ENCODE measurements at regions not wholly inside any gene's neighbourhood (a gene's known extent, or its start where the extent isn't known, plus 50 kb on each side); places are given as distances from the start of the nearest gene placed in this dataset.

DNA sequence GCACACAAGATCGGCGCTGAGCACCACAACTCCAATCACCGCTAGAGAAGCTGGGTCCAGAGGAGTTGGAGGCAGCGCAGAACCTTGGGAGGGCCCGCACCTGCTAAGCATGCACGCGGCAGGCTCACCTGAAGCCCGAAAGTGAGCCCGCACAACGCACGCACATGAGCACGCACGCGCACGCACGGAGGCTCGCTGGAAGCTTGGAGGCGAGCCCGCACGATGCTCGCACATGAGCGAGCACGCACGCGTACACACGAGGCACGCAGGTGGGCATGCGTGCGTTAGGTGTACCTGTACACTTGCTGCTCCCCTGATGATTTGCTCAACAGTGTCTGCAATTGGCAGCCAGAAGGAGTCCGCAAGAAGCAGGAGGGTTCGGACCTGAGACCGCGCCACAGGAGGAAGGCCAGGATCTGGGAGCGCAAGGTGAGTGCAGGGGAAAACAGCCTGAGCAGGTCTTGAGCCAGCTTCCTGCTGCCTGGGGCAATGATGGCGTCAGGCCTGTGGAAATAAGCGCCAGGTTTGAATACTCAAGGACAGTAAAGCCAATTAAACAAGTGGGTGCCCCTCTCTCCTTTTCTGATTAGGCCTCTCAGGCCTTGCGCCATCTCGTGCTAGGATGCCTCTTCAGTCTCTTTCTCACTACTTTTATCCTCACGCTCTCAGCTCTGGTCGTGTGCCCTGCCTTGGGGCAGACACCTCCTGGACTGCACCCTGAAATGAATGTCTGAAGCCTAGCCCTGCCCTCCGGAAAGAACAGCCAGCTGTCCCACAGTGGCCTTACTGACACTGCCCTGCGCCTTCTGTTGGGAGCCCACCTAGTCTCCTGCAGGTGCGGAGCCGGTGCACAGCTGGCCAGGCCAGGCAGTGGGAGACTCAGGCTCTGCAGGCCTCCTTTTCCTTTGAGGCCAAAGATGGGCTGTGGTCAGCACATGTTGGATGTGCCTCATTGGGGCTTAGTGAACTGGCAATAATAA, 340.4 kb downstream of the CDC5L start:
- Histone ChIP-seq H3K36me3 (ENCODE audit: insufficient read depth, low read length) (no peaks in the 10 kb centered on the region), H2AFZ (ENCODE audit: low read depth, low read length) (no peak overlapping the region), H3K4me2 (ENCODE audit: insufficient read depth, low read length) (no peak overlapping the region), H3K4me1 (ENCODE audit: insufficient read depth, low read length) (no peaks in the 10 kb centered on the region), H3K4me3 (ENCODE audit: low read depth in 1 of 2, low read length in 2 of 2) (no peak overlapping the region), H3K9me3 (ENCODE audit: insufficient read depth, low read length, severe bottlenecking) (no peaks in the 10 kb centered on the region), H3K27me3 (ENCODE audit: insufficient read depth, low read length, poor library complexity) (no peaks in the 10 kb centered on the region), H4K20me1 (ENCODE audit: insufficient read depth, low read length) (no peaks in the 10 kb centered on the region), H3K27ac (ENCODE audit: low read length) (no peak overlapping the region), H3K79me2 (ENCODE audit: insufficient read depth, low read length) (no peaks in the 10 kb centered on the region), H3K9ac (ENCODE audit: low read depth, low read length) (no peak overlapping the region)
- ATAC-seq (ENCODE audit: insufficient read depth, low read depth), result no peak
- TF ChIP-seq, protein P1, sequence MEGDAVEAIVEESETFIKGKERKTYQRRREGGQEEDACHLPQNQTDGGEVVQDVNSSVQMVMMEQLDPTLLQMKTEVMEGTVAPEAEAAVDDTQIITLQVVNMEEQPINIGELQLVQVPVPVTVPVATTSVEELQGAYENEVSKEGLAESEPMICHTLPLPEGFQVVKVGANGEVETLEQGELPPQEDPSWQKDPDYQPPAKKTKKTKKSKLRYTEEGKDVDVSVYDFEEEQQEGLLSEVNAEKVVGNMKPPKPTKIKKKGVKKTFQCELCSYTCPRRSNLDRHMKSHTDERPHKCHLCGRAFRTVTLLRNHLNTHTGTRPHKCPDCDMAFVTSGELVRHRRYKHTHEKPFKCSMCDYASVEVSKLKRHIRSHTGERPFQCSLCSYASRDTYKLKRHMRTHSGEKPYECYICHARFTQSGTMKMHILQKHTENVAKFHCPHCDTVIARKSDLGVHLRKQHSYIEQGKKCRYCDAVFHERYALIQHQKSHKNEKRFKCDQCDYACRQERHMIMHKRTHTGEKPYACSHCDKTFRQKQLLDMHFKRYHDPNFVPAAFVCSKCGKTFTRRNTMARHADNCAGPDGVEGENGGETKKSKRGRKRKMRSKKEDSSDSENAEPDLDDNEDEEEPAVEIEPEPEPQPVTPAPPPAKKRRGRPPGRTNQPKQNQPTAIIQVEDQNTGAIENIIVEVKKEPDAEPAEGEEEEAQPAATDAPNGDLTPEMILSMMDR (IDR thresholded peaks at IDR 0.05; ENCODE audit: borderline replicate concordance, extremely low read depth, low read length, poor library complexity, severe bottlenecking), result no peak
- TF ChIP-seq EZH2 (IDR thresholded peaks at IDR 0.05; ENCODE audit: borderline replicate concordance, low read depth, low read length, severe bottlenecking), result no peak
- no peak for DNase-seq

DNA sequence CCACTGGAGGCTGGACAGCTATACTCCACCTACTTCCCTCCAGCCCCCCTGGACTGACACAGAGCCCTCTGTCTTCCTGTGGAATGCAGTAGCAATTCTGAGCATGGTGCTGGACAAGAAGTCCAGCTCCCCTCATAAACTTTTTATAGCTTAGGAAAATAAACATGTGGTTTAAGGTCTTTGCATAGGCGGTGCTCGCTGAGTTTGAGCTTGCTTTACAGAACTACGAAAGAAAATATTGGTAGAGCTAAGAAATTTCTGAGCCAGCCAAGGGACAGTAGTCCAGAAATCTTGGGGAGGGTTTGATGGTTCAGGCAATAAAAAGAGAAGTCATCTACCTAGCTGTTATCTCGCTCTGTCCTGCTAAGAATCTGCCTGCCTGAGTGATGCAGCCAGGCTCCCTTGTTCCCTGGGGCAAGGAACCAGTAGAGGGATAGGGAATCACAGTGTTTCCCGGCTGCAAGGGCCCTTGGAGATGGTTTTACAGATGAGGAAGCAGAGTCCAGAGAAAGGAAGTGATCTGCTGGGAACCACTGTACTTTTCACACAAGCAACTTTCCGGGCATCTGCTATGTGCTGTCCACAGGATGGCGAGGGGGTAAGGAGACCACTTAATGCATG, 343.4 kb downstream of the CDC5L start:
- Histone ChIP-seq H2AFZ (ENCODE audit: low read depth, low read length) (no peak overlapping the region), H3K79me2 (ENCODE audit: insufficient read depth, low read length) (no peaks in the 10 kb centered on the region), H3K4me2 (ENCODE audit: insufficient read depth, low read length) (no peak overlapping the region), H3K36me3 (ENCODE audit: insufficient read depth, low read length) (no peaks in the 10 kb centered on the region), H3K9ac (ENCODE audit: low read depth, low read length) (no peak overlapping the region), H3K9me3 (ENCODE audit: insufficient read depth, low read length, severe bottlenecking) (no peaks in the 10 kb centered on the region), H3K27me3 (ENCODE audit: insufficient read depth, low read length, poor library complexity) (no peaks in the 10 kb centered on the region), H4K20me1 (ENCODE audit: insufficient read depth, low read length) (no peaks in the 10 kb centered on the region), H3K4me3 (ENCODE audit: low read depth in 1 of 2, low read length in 2 of 2) (no peak overlapping the region), H3K27ac (ENCODE audit: low read length) (no peak overlapping the region), H3K4me1 (ENCODE audit: insufficient read depth, low read length) (no peaks in the 10 kb centered on the region)
- no peak for DNase-seq
- TF ChIP-seq, protein P1 (IDR thresholded peaks at IDR 0.05; ENCODE audit: borderline replicate concordance, extremely low read depth, low read length, poor library complexity, severe bottlenecking), result no peak
- no peak for TF ChIP-seq EZH2 (IDR thresholded peaks at IDR 0.05; ENCODE audit: borderline replicate concordance, low read depth, low read length, severe bottlenecking)
- no peak for ATAC-seq (ENCODE audit: insufficient read depth, low read depth)

DNA sequence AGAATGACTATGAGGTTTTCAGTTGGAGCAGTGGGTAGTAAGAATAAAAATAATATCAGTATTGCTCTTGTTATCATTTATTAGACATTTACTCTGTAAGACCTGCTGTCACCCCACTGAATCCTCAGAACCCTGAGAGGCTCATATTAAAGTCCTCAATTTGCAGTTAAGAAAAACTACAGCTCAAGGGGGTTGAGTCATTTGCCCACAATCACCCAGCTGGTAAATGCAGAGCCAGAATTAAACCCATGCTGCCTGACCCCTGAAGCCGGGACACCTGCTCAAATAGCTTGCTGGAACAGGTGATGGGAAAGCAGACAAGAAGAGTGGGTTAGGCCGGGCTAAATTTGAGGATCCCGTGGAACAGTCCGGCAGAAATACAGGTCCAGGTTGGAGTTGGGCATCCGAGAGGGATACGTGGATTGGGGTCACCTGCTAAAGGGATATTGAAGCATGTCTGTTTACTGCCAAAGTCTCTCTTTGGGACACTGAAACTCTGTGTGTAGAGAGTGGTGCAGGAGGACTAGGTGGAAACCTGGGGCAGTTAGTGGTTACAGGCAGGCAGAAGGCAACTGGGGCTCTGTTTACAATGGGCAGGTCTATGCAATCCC, 344.1 kb downstream of the CDC5L start:
- no peaks in the 10 kb centered on the region for H3K4me1 ChIP-seq (ENCODE audit: insufficient read depth, low read length)

More for the DNA sequence above, 344.1 kb downstream of the CDC5L start:
- Histone ChIP-seq H3K27me3 (ENCODE audit: insufficient read depth, low read length, poor library complexity) (no peaks in the 10 kb centered on the region), H3K79me2 (ENCODE audit: insufficient read depth, low read length) (no peaks in the 10 kb centered on the region), H3K4me3 (ENCODE audit: low read depth in 1 of 2, low read length in 2 of 2) (no peak overlapping the region), H2AFZ (ENCODE audit: low read depth, low read length) (no peak overlapping the region), H3K9ac (ENCODE audit: low read depth, low read length) (no peak overlapping the region), H4K20me1 (ENCODE audit: insufficient read depth, low read length) (no peaks in the 10 kb centered on the region), H3K27ac (ENCODE audit: low read length) (no peak overlapping the region), H3K36me3 (ENCODE audit: insufficient read depth, low read length) (no peaks in the 10 kb centered on the region), H3K4me2 (ENCODE audit: insufficient read depth, low read length) (no peak overlapping the region), H3K9me3 (ENCODE audit: insufficient read depth, low read length, severe bottlenecking) (no peaks in the 10 kb centered on the region)
- DNase-seq (no peak), ATAC-seq (ENCODE audit: insufficient read depth, low read depth) (no peak)
- TF ChIP-seq EZH2 (IDR thresholded peaks at IDR 0.05; ENCODE audit: borderline replicate concordance, low read depth, low read length, severe bottlenecking), result no peak
- TF ChIP-seq, protein P1 (IDR thresholded peaks at IDR 0.05; ENCODE audit: borderline replicate concordance, extremely low read depth, low read length, poor library complexity, severe bottlenecking), result no peak
